HCT116 (cell line): ENCODE measurements at regions not wholly inside any gene's neighbourhood (a gene's known extent, or its start where the extent isn't known, plus 50 kb on each side); places are given as distances from the start of the nearest gene placed in this dataset.

Source experiments
- ATAC-seq: fragments of 200-7000 bp; cut with Tn5 transposase; 2 replicates; pipeline ENCODE4 v1.9.1; 2020; ENCODE audit warnings: mild to moderate bottlenecking, moderate library complexity
- BruUV-seq: library from RNA; stranded (reverse); fragments of 400-500 nt; replicated peaks from 2 replicates; lab custom pipeline; 2021; lab: Mats Ljungman, UMichigan
- CTCF ChIA-PET: fragments of 300-600 bp; sonication (Branson Sonifier 250); formaldehyde crosslinking; loops from one replicate; lab custom pipeline; 2021; ENCODE audit warnings: antibody characterized with exemption; lab: Charles Lee
- POLR2A ChIA-PET: fragments of 300-600, 350-600 bp; sonication (Branson Sonifier 250); formaldehyde crosslinking; loops from one replicate; lab custom pipeline; 2021; ENCODE audit warnings: antibody characterized with exemption; lab: Charles Lee
- RAD21 ChIA-PET, 2 experiments: fragments of 300-600 bp; sonication (Branson Sonifier 250); formaldehyde crosslinking; loops; one replicate each; lab custom pipeline; 2023; ENCODE audit warnings: low total read pairs in 2 of 2; ENCODE audit not compliant: uncharacterized antibody in 2 of 2, unreplicated experiment in 2 of 2, low non-redundant PET in 1 of 2; lab: Charles Lee
- DNase-seq: peaks from one replicate; pipeline ENCODE4 v3.0.0-alpha.2; 2010; ENCODE audit warnings: low read depth, low spot score
- H2AFZ ChIP-seq: fragments of 200-600 bp; shearing (Covaris generic), sonication (generic); 2 replicates; pipeline ENCODE4 v1.6.1; 2017; ENCODE audit warnings: low read depth, mixed run types, mixed read lengths, antibody characterized with exemption, low read length; ENCODE audit not compliant: poor library complexity, severe bottlenecking
- H3K27ac ChIP-seq: 2 replicates; pipeline ENCODE4 v1.5.1; 2012; ENCODE audit warnings: low read depth, low read length
- H3K27me3 ChIP-seq: fragments of 200-600 bp; sonication (generic); 2 replicates; pipeline ENCODE4 v1.6.1; 2016; ENCODE audit warnings: mixed run types, low read length, mixed read lengths; ENCODE audit not compliant: insufficient read depth
- H3K36me3 ChIP-seq, 2 experiments: fragments of 200-500 bp in 1 of 2; fragments of 200-600 bp in 1 of 2; sonication (Bioruptor generic) in 1 of 2; sonication (generic) in 1 of 2; 2 replicates each; pipeline versions ENCODE4 v1.5.1 to v1.6.1; 2014 to 2016; ENCODE audit warnings: low read length in 2 of 2, inconsistent platforms in 1 of 2, mixed read lengths in 1 of 2, mixed run types in 1 of 2; ENCODE audit not compliant: insufficient read depth in 2 of 2, control insufficient read depth in 1 of 2
- H3K4me1 ChIP-seq, 2 experiments: fragments of 200-600 bp in 1 of 2; sonication (generic) in 1 of 2; 2 replicates each; pipeline versions ENCODE4 v1.5.1 to v1.6.1; 2012 to 2017; ENCODE audit warnings: low read length in 2 of 2, inconsistent platforms in 1 of 2, mild to moderate bottlenecking in 1 of 2, mixed read lengths in 1 of 2, mixed run types in 1 of 2, moderate library complexity in 1 of 2; ENCODE audit not compliant: insufficient read depth in 2 of 2, control insufficient read depth in 1 of 2
- H3K4me2 ChIP-seq: fragments of 200-600 bp; sonication (generic); 2 replicates; pipeline ENCODE4 v1.6.1; 2017; ENCODE audit warnings: mixed run types, low read length, mixed read lengths
- H3K4me3 ChIP-seq, 2 experiments: fragments of 200-600 bp in 1 of 2; sonication (generic) in 1 of 2; replicated peaks in 1 of 2; 2 replicates each; pipeline ENCODE4 v1.5.1; 2011 to 2016; ENCODE audit warnings: low read length in 2 of 2, control low read depth in 1 of 2, low read depth in 1 of 2, mild to moderate bottlenecking in 1 of 2, mixed read lengths in 1 of 2, mixed run types in 1 of 2
- H3K79me2 ChIP-seq: fragments of 200-600 bp; sonication (generic); 2 replicates; pipeline ENCODE4 v1.6.1; 2017; ENCODE audit warnings: mild to moderate bottlenecking, mixed run types, low read length, moderate library complexity, mixed read lengths; ENCODE audit not compliant: insufficient read depth
- H3K9ac ChIP-seq: fragments of 200-600 bp; sonication (generic); 2 replicates; pipeline ENCODE4 v1.6.1; 2016; ENCODE audit warnings: low read length, mixed read lengths
- H3K9me2 ChIP-seq: fragments of 200-600 bp; sonication (generic), shearing (Covaris generic); 2 replicates; pipeline ENCODE4 v1.6.1; 2017; ENCODE audit warnings: mixed run types, mild to moderate bottlenecking, moderate library complexity; ENCODE audit not compliant: insufficient read depth
- H3K9me3 ChIP-seq, 2 experiments: fragments of 200-500 bp in 1 of 2; fragments of 200-600 bp in 1 of 2; sonication (Bioruptor generic) in 1 of 2; sonication (generic) in 1 of 2; 2 replicates each; pipeline ENCODE4 v1.6.1; 2014 to 2017; ENCODE audit warnings: low read length in 2 of 2, mixed read lengths in 2 of 2, inconsistent platforms in 1 of 2, low read depth in 1 of 2, mild to moderate bottlenecking in 1 of 2, mixed run types in 1 of 2, moderate library complexity in 1 of 2; ENCODE audit not compliant: control insufficient read depth in 1 of 2, insufficient read depth in 1 of 2
- H4K20me1 ChIP-seq: fragments of 200-600 bp; sonication (generic), shearing (Covaris generic); 2 replicates; pipeline ENCODE4 v1.6.1; 2017; ENCODE audit warnings: mixed run types, mild to moderate bottlenecking, moderate library complexity; ENCODE audit not compliant: insufficient read depth
- EZH2 ChIP-seq: fragments of 200-600 bp; sonication (generic); IDR thresholded peaks from 2 replicates; pipeline ENCODE4 v1.6.1; 2017; ENCODE audit warnings: antibody characterized with exemption, mixed run types
- EZH2phosphoT487 ChIP-seq: fragments of 200-600 bp; IDR thresholded peaks from 2 replicates; pipeline ENCODE4 v1.6.1; 2018; ENCODE audit warnings: antibody characterized with exemption, borderline replicate concordance
- FOSL1 ChIP-seq: IDR thresholded peaks from 2 replicates; pipeline ENCODE4 v1.6.1; 2012; ENCODE audit warnings: low read depth
- POLR2A ChIP-seq: IDR thresholded peaks from 2 replicates; pipeline ENCODE4 v1.7.0; 2011; ENCODE audit warnings: borderline replicate concordance; ENCODE audit not compliant: insufficient read depth, insufficient read length; ENCODE audit errors: extremely low read depth
- POLR2AphosphoS5 ChIP-seq: IDR thresholded peaks from 2 replicates; pipeline ENCODE4 v1.6.1; 2011; ENCODE audit warnings: mild to moderate bottlenecking, low read depth, low read length, moderate library complexity
- RAD21 ChIP-seq: IDR thresholded peaks from 2 replicates; pipeline ENCODE4 v1.6.1; 2012; ENCODE audit warnings: low read depth, mild to moderate bottlenecking
- REST ChIP-seq: IDR thresholded peaks from 2 replicates; pipeline ENCODE4 v1.6.1; 2012; ENCODE audit warnings: low read depth
- SRF ChIP-seq: IDR thresholded peaks from 2 replicates; pipeline ENCODE4 v1.6.1; 2012; ENCODE audit warnings: low read depth
- YY1 ChIP-seq: IDR thresholded peaks from 2 replicates; pipeline ENCODE4 v1.6.1; 2011; ENCODE audit warnings: low read length, low read depth, moderate library complexity, mild to moderate bottlenecking; ENCODE audit not compliant: insufficient replicate concordance; ENCODE audit errors: extremely low read depth
- ZBTB33 ChIP-seq: IDR thresholded peaks from 2 replicates; pipeline ENCODE4 v1.6.1; 2011; ENCODE audit warnings: mild to moderate bottlenecking, low read length, moderate library complexity; ENCODE audit not compliant: insufficient replicate concordance; ENCODE audit errors: extremely low read depth
- ZFX ChIP-seq: fragments of 450-650 bp; IDR thresholded peaks from 2 replicates; pipeline ENCODE4 v1.6.1; 2017
- intact Hi-C: fragments of 100-400 bp; cut with micrococcal nuclease; formaldehyde crosslinking; loops from 2 replicates; pipeline ENCODE4 v1.10.0; 2022

- intact Hi-C loops: no loop called here
- no peak for ATAC-seq
- BruUV-seq: no TSS peak
- no peak for DNase-seq
- H3K79me2 ChIP-seq: no peaks in the 10 kb centered on the region
- RAD21 ChIA-PET: no interaction called here
- no peak overlapping the region for H3K9ac ChIP-seq
- H3K9me3 ChIP-seq: no peaks in the 10 kb centered on the region
- no peaks in the 10 kb centered on the region for H3K36me3 ChIP-seq
- H3K4me2 ChIP-seq: no peak overlapping the region
- H3K27ac ChIP-seq: no peak overlapping the region
- H3K4me3 ChIP-seq: no peak overlapping the region
- H3K9me2 ChIP-seq: no peaks in the 10 kb centered on the region
- H2AFZ ChIP-seq: no peak overlapping the region
- no peaks in the 10 kb centered on the region for H4K20me1 ChIP-seq
- H3K27me3 ChIP-seq: no peaks in the 10 kb centered on the region
- H3K4me1 ChIP-seq: no peaks in the 10 kb centered on the region
- TF ChIP-seq EZH2: no peak
- TF ChIP-seq REST: no peak
- no peak for TF ChIP-seq SRF
- no peak for TF ChIP-seq EZH2phosphoT487
- no peak for TF ChIP-seq POLR2AphosphoS5
- TF ChIP-seq POLR2A: no peak
- no peak for TF ChIP-seq RAD21
- TF ChIP-seq YY1: no peak
- no peak for TF ChIP-seq ZFX
- no peak for TF ChIP-seq FOSL1
- no peak for TF ChIP-seq ZBTB33
- POLR2A ChIA-PET: no interaction called here
- CTCF ChIA-PET: no interaction called here
These were observed 736.0 kb upstream of the GRM7 start for GRCh38 chr3:6124875-6125274.
